Prostate gland (tissue), 2 donors: ENCODE measurements at regions not wholly inside any gene's neighbourhood (a gene's known extent, or its start where the extent isn't known, plus 50 kb on each side); places are given as distances from the start of the nearest gene placed in this dataset.

Experiments used
- POLR2AphosphoS5 ChIP-seq: sonication (generic); formaldehyde crosslinking; IDR thresholded peaks from one replicate; pipeline ENCODE4 v1.6.1; 2017; ENCODE audit warnings: antibody characterized with exemption
- TF ChIP-seq, protein P1 (sequence below), 4 experiments: fragments of 200-600 bp in 2 of 4; fragments of 450-650 bp in 2 of 4; sonication (generic) in 2 of 4; IDR thresholded peaks; 1 replicate in 3 of 4; 2 replicates in 1 of 4; pipeline ENCODE4 v1.5.1; 2016 to 2019; ENCODE audit warnings: antibody characterized with exemption in 4 of 4, mild to moderate bottlenecking in 2 of 4, moderate library complexity in 2 of 4

- TF ChIP-seq, protein P1, sequence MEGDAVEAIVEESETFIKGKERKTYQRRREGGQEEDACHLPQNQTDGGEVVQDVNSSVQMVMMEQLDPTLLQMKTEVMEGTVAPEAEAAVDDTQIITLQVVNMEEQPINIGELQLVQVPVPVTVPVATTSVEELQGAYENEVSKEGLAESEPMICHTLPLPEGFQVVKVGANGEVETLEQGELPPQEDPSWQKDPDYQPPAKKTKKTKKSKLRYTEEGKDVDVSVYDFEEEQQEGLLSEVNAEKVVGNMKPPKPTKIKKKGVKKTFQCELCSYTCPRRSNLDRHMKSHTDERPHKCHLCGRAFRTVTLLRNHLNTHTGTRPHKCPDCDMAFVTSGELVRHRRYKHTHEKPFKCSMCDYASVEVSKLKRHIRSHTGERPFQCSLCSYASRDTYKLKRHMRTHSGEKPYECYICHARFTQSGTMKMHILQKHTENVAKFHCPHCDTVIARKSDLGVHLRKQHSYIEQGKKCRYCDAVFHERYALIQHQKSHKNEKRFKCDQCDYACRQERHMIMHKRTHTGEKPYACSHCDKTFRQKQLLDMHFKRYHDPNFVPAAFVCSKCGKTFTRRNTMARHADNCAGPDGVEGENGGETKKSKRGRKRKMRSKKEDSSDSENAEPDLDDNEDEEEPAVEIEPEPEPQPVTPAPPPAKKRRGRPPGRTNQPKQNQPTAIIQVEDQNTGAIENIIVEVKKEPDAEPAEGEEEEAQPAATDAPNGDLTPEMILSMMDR (IDR thresholded peaks at IDR 0.05), result no peak
- TF ChIP-seq POLR2AphosphoS5, result no peak
Measured at GRCh38 chr10:4046030-4046429, 261.0 kb upstream of the KLF6 start.
